AG04450 (cell line): ENCODE measurements at regions not wholly inside any gene's neighbourhood (a gene's known extent, or its start where the extent isn't known, plus 50 kb on each side); places are given as distances from the start of the nearest gene placed in this dataset. TPM values are rescaled to one million over a fixed set of nuclear protein-coding genes. Genes with fewer than 3 reads are reported as not detected.

ENCODE experiments used
- CTCF ChIA-PET: fragments of 300-600, 350-600 bp; formaldehyde crosslinking; extraction: SDS; loops from one replicate; lab custom pipeline; 2022; ENCODE audit warnings: antibody characterized with exemption, inconsistent platforms; lab: Charles Lee
- POLR2A ChIA-PET: fragments of 350-600 bp; formaldehyde crosslinking; extraction: SDS; loops from one replicate; lab custom pipeline; 2021; ENCODE audit warnings: antibody characterized with exemption, inconsistent platforms; lab: Yijun Ruan, JAX
- DNase-seq: peaks from one replicate; pipeline ENCODE4 v3.0.0-alpha.2; 2011; ENCODE audit warnings: low read depth, low spot score
- H3K27ac ChIP-seq: one replicate; pipeline ENCODE4 v1.5.1; 2012; ENCODE audit warnings: low read depth, low read length, control low read depth
- H3K27me3 ChIP-seq: one replicate; pipeline ENCODE4 v1.6.0; 2012; ENCODE audit warnings: low read length; ENCODE audit not compliant: control insufficient read depth, insufficient read depth
- H3K4me3 ChIP-seq: 2 replicates; pipeline ENCODE4 v1.5.1; 2011; ENCODE audit warnings: mild to moderate bottlenecking, low read depth, low read length, control low read depth
- H3K9me3 ChIP-seq: 2 replicates; pipeline ENCODE4 v1.5.1; 2012; ENCODE audit warnings: low read length; ENCODE audit not compliant: control insufficient read depth, insufficient read depth
- small RNA-seq: library from RNA; depleted of rRNA; stranded (forward); fragments of <200 nt; gene quantifications from one replicate; pipeline ENCODE3, GENCODE V24; 2012; ENCODE audit warnings: low read depth; ENCODE audit not compliant: insufficient read length
- TF ChIP-seq, protein P1 (sequence below): IDR thresholded peaks from 2 replicates; pipeline ENCODE4 v1.5.1; 2011; ENCODE audit warnings: low read depth, low read length, control low read depth, inconsistent platforms

DNA sequence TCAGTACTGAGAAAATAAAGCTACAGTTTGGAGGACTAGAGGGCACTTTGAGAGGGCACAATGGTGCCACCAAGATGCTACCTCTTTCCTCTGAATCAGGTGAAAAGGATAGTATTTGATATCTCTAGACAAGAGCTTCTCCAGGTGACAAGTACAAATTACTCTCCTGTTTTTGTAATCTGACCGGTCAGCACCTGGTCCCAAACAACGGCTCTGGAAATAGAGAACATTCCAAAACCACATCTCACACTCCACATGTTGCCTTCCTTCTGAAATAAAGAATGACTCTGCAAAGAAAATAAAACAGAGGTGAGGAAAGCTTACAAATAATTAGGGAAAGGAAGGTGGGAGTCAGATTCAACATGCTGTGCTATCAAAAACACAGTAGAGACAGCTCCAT is 51.3 kb upstream of the CITED2 start:
- Histone ChIP-seq H3K27me3 (no peaks in the 10 kb centered on the region), H3K27ac (no peak overlapping the region), H3K4me3 (no peak overlapping the region), H3K9me3 (no peaks in the 10 kb centered on the region)
- TF ChIP-seq, protein P1, sequence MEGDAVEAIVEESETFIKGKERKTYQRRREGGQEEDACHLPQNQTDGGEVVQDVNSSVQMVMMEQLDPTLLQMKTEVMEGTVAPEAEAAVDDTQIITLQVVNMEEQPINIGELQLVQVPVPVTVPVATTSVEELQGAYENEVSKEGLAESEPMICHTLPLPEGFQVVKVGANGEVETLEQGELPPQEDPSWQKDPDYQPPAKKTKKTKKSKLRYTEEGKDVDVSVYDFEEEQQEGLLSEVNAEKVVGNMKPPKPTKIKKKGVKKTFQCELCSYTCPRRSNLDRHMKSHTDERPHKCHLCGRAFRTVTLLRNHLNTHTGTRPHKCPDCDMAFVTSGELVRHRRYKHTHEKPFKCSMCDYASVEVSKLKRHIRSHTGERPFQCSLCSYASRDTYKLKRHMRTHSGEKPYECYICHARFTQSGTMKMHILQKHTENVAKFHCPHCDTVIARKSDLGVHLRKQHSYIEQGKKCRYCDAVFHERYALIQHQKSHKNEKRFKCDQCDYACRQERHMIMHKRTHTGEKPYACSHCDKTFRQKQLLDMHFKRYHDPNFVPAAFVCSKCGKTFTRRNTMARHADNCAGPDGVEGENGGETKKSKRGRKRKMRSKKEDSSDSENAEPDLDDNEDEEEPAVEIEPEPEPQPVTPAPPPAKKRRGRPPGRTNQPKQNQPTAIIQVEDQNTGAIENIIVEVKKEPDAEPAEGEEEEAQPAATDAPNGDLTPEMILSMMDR: no peak
- POLR2A ChIA-PET: no interaction called here
- DNase-seq: no peak
- CTCF ChIA-PET: no interaction called here

DNA sequence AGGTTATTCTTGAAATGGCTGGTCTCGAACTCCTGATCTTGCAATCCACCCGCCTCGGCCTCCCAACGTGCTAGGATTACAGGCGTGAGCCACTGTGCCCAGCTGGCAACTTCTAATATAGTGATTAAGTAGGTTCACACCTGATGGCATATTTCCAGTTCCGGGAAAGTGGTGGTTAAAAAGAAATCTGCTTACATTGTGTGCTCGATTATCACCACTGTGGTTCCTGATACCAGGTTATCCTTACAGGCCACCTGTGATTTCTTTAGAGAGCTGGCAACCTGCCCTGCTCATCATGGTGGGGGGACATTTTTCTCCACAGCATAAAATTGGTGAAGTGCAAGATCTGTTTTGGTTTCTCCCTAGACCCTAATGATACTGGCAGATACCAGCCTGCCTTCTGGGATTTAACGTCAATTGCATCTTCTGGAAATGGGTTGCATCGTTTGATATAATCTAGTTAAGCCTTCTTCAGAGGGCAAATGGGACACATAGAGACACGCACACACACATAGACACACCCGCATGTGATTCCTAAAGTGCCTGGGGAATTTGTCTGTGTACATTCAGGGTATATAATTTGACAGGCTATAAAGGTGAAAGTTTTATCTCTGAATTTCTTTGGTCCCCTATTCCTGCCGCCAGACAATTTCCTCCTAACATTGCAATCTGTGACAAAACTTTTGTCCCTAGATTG is 49.7 kb upstream of the CITED2 start:
- H3K9me3 ChIP-seq: no peaks in the 10 kb centered on the region
- H3K27ac ChIP-seq: no peak overlapping the region
- ChIA-PET POLR2A (no interaction called here), CTCF (interaction anchor here (0.6 kb wide), 1 partner anchor 15 kb away, joined by 3 read pairs; no protein-coding TSS in a partner anchor)
- no peak for DNase-seq
- TF ChIP-seq, protein P1: no peak
- H3K4me3 ChIP-seq: no peak overlapping the region
- no peaks in the 10 kb centered on the region for H3K27me3 ChIP-seq

Small RNA genes lying in the stretch of these regions (small RNA-seq; reads per million reads assigned to genes)
- not detected for gene AL357080.1
- gene MIR3668: not detected
- not detected for gene MIR4465
- not detected for gene RN7SKP106
- gene RNA5SP220: 0.81 reads per million
